CD4-positive, alpha-beta T cell treated with Interleukin-15 for 1 hour (primary cell): ENCODE measurements at regions not wholly inside any gene's neighbourhood (a gene's known extent, or its start where the extent isn't known, plus 50 kb on each side); places are given as distances from the start of the nearest gene placed in this dataset.

Experiments
- DNase-seq: peaks from one replicate; pipeline ENCODE4 v3.0.0-alpha.2; 2020

- DNase-seq = no peak
Measured at GRCh38 chr6:105807905-105808304, 278.2 kb upstream of the PRDM1 start.

- DNase-seq = no peak
Measured at GRCh38 chr6:105806486-105806920, 279.6 kb upstream of the PRDM1 start.

- DNase-seq = no peak
Measured at GRCh38 chr6:105805501-105806023, 280.6 kb upstream of the PRDM1 start.

GRCh38 chr6:105804424-105804823, 281.7 kb upstream of the PRDM1 start:
- no peak for DNase-seq

- DNase-seq = no peak
Measured at GRCh38 chr6:105804000-105804399, 282.1 kb upstream of the PRDM1 start.

GRCh38 chr6:105803442-105803841, 282.7 kb upstream of the PRDM1 start:
- no peak for DNase-seq

- no peak for DNase-seq
Measured at GRCh38 chr6:105802703-105803102, 283.4 kb upstream of the PRDM1 start.

GRCh38 chr6:105800871-105801270, 285.3 kb upstream of the PRDM1 start:
- DNase-seq = no peak

GRCh38 chr6:105800398-105800797, 285.7 kb upstream of the PRDM1 start:
- DNase-seq = no peak

GRCh38 chr6:105799056-105799455, 287.1 kb upstream of the PRDM1 start:
- DNase-seq = no peak

GRCh38 chr6:105797983-105798453, 288.1 kb upstream of the PRDM1 start:
- DNase-seq = no peak

GRCh38 chr6:105797286-105797979, 288.7 kb upstream of the PRDM1 start:
- no peak for DNase-seq

GRCh38 chr6:105795913-105796517, 290.1 kb upstream of the PRDM1 start:
- no peak for DNase-seq

GRCh38 chr6:105795366-105795765, 290.8 kb upstream of the PRDM1 start:
- no peak for DNase-seq

GRCh38 chr6:105794870-105795269, 291.3 kb upstream of the PRDM1 start:
- no peak for DNase-seq

GRCh38 chr6:105794239-105794638, 291.9 kb upstream of the PRDM1 start:
- DNase-seq = peak; percentile 53

GRCh38 chr6:105793130-105793529, 293.0 kb upstream of the PRDM1 start:
- DNase-seq = peak; percentile 62

- no peak for DNase-seq
Measured at GRCh38 chr6:105791583-105792318, 294.4 kb upstream of the PRDM1 start.

- DNase-seq = no peak
Measured at GRCh38 chr6:105791179-105791578, 295.0 kb upstream of the PRDM1 start.

- DNase-seq = no peak
Measured at GRCh38 chr6:105790635-105791034, 295.5 kb upstream of the PRDM1 start.

GRCh38 chr6:105789935-105790334, 296.2 kb upstream of the PRDM1 start:
- no peak for DNase-seq

GRCh38 chr6:105787747-105788146, 298.4 kb upstream of the PRDM1 start:
- DNase-seq = no peak

GRCh38 chr6:105786890-105787655, 299.1 kb upstream of the PRDM1 start:
- no peak for DNase-seq
